ENCODE measurements at regions not wholly inside any gene's neighbourhood (a gene's known extent, or its start where the extent isn't known, plus 50 kb on each side); places are given as distances from the start of the nearest gene placed in this dataset.
"Not testable (repeated sequence)": the region's sequence is repeated elsewhere in the genome, so short reads cannot be mapped to it uniquely, and the experiment has no call there.

DNA sequence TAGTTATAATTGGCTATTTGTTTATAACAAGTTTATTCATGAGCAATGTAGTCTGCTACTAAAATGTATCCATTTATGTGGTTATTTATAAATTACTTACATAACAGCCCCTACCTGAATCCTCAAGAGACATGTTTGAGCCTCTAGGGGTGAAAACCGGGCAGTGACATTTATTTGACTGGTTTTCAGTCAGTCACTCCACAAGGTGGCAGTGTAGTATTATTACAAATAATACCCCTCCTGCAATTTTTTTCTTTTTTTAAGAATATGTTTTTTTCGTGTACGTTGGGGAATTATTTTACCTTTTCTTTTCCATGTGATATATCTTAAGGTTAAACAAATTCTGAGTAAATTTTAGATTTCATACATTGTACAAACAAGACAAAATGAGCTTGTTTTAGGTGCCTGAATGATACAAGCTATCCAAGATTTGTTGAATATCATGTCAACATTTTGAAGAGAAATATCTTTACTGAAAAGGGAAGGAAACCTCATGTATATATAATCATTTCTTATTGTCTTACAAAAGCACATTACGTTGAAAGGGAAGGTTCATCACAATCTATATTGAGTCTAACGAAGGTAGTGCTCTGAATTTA lies 598.7 kb upstream of the TECRL start:
- no peak for DNase-seq (ENCODE audit: low read depth in 4 of 4, low spot score in 3 of 4)

DNA sequence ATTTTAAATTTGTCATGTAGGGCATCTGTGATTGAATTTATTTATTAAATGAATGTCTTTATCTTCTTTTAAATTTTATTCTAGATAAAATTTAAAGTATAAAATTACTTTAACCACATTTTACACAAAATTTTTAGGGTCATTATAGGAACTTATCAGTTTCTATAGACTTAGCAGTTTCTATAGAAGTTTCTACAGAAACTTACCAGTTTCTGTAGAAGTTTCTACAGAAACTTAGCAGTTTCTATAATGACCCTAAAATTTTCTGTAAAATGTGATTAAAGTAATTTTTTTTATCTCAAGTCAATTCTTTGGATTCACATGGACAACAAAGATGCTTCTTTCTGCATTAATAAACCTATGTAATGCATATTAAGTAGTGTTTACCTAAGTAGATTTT lies 565.9 kb upstream of the TECRL start:
- no peak for DNase-seq (ENCODE audit: low read depth in 4 of 4, low spot score in 3 of 4)

DNA sequence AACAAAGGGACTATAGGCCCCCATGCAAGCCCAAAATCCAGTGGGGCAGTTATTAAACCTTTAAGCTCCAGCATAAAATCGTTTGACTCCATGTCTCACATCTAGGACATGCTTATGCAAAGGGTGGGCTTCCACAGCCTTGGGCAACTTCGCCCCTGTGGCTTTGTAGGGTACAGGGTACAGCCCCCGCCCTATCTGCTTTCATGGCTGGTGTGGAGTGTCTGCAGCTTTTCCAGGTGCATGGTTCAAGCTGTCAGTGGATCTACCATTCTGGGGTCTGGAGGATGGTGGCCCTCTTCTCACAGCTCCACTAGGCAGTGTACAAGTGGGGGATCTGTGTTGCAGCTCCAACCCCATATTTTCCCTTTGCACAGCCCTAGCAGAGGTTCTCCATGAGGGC lies 559.8 kb upstream of the TECRL start:
- no peak for DNase-seq (ENCODE audit: low read depth in 4 of 4, low spot score in 3 of 4)

DNA sequence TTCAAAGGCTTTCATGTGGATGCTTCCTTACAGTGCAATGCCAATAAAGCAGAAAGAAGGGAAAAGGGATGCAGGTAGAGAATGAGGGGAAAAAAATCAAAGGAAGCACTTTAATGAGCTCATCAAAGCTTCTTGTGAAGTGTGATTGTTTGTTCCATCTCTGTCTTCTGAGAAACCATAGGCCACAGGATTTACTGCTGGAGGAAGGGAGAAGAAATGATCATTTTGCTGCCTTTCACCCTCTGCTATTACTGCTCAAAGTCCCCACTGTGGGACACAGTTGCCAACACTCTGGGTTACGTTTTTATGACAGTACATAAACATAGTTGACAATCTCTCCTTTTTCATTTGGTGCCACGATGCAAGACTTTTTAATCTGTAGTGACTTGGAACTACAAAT lies 558.0 kb upstream of the TECRL start:
- no peak for DNase-seq (ENCODE audit: low read depth in 4 of 4, low spot score in 3 of 4)

DNA sequence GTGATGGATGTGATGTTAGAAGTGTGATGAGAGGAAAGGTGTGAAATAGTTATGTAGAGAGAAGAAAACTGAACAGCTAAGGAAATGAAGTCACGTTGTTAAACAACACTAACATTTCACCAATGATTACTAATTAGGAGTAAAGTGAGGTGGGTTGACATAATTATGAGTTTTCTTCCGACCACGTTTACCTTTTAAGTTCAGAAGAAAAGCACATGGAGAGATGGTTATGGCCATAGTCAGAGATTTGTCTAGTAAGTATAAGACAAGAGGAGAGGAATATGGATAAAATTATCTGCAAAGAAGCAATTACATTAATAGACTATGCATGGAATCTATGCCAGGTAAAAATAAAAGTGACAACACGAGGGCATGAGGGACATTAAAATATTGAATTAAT lies 551.3 kb upstream of the TECRL start:
- no peak for DNase-seq (ENCODE audit: low read depth in 4 of 4, low spot score in 3 of 4)

DNA sequence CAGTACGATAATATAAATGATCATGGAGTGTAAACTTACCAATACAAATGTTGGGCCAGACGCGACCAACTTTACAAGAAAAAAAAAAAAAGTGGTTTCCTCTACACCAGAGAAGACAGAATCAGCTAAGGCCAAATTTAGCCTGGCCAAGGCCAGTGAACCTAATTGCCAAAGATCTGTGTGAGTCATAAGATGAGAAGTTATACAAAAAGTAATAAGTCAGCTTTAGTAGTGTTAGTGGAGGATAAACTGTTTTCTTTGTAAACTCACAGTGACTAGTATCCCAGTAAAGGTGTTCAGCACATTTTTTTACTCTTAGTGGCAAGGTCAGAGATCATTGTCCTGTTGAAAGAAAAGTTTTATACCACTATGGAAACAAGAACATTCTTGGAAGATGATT lies 531.4 kb upstream of the TECRL start:
- no peak for DNase-seq (ENCODE audit: low read depth in 4 of 4, low spot score in 3 of 4)

DNA sequence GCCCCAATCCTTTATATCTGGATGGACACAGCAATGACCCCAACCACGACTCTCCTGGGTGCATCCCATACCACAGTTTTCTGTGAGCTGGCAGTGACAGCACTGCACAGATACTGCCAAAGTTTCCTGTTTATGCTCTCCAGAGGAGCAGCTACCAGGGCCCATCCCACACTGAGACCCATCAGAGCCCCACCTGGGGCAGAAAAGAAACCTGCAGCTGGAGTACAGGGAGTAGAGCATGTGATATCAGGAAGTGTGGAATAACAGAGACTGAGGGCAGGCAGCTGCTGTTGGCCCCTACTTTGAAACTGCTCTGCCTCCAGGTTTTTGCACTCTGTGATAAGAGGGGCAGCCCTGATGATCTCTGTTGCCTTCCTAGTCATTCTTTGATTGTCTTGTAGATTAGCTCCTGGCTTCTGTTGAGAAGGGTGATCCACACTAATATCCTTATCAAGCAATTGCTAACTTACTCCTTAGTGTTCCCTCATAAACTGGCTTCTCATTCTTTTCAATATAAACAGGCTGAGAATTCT lies 526.3 kb upstream of the TECRL start:
- DNase-seq (ENCODE audit: low read depth in 4 of 4, low spot score in 3 of 4): no peak

DNA sequence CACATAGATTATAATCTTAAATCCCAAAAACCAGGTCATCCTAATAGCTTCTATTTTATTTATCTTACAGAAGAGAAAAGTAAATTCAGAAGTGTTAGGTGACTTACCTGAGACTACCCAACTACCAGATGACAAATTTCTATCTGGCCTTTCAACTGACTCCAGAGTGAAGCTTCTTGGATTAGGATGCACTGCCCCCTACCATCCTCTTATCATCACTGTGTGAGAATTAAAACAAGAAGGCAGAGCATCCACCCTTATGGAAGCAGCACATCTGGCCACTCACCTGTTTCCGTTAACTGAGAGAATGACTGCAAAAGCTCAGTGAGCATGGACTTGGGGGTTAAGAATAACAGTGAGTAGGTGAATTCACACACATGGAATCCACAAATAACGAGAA lies 502.6 kb upstream of the TECRL start:
- no peak for DNase-seq (ENCODE audit: low read depth in 4 of 4, low spot score in 3 of 4)

DNA sequence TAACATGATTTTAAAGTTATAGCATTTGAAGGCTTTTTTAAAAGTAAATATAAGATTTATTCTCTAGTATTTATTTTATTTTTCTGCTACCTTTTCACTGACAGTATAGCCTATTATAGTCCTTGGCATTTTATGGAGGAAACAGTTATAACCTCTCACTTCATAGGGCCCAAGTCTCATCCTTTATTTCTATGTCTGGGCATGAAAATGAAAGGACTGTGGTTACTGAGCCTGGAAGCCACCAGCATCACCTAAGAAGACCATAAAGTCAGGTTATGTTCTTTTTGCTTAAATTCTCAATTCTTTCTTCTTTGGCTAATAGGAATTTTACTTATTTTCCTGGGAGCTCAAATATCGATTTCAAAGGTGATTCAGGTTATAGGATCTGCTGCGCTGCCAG lies 494.7 kb upstream of the TECRL start:
- no peak for DNase-seq (ENCODE audit: low read depth in 4 of 4, low spot score in 3 of 4)

DNA sequence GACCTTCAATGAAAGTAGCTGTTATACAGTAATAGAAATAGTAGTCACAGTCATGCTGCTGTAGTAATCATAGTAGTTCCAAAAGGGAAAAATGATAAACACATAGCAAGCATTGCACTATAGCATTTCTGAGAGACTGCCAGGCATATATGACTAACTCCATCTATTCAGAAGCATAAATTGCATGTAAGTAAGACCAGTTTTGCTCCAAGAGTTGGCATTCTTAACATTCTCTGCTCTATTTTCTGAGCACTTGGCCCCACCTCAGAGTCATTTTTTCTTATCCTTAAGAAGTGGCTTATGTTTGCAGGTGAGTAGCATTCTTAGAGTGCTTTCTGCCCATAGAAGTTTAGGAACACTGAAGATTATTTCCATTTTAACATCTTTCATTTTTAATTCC lies 490.3 kb upstream of the TECRL start:
- no peak for DNase-seq (ENCODE audit: low read depth in 4 of 4, low spot score in 3 of 4)

DNA sequence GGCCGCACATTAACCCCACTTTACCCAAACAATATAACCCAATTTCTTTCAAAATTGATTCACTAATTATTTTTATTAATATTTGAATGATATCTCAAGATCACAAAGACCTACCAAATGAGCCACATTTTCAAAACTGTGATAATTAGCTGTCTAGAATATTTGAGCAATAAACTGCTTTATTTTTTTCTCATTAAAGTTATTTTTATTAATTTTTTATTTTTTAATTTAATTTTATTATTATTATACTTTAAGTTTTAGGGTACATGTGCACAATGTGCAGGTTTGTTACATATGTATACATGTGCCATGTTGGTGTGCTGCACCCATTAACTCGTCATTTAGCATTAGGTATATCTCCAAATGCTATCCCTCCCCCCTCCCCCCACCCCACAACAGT lies 489.8 kb upstream of the TECRL start:
- not testable (repeated sequence) for DNase-seq (ENCODE audit: low read depth in 4 of 4, low spot score in 3 of 4)

DNA sequence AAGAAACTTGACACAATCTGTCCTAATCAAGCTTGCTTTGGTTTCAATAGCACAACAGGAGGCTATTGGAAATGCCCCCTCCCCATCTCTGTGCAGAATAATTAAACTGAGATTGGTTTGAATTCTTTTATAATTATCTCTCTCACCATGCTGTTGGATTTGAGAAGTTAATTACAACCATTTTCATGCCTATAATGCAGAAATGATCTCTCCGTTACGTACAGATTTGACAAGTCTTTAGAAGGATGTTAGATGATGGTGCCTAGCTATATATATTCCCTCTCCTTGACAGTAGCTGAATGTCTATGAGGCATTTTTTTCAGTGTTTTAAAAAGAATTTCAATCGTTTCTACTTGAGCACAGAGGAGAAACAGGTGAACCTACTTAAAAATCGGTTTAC lies 488.4 kb upstream of the TECRL start:
- no peak for DNase-seq (ENCODE audit: low read depth in 4 of 4, low spot score in 3 of 4)

DNA sequence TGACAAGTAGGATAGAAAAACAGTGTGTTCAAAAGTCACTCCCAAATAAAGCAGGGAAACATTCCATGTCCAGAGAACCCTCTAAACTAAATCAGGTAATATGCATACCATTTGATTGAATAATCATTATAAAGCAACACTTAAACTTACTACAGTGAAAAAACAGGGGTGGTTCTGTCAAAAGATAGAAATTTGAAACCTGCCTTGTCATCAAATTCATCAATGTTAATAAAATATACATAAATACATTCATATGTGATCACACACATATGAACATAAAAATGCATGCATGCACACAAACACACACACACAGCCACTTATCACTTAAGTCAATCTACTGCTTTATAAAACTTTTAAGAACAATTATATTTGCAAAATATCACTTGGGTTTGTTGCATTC lies 485.8 kb upstream of the TECRL start:
- no peak for DNase-seq (ENCODE audit: low read depth in 4 of 4, low spot score in 3 of 4)

DNA sequence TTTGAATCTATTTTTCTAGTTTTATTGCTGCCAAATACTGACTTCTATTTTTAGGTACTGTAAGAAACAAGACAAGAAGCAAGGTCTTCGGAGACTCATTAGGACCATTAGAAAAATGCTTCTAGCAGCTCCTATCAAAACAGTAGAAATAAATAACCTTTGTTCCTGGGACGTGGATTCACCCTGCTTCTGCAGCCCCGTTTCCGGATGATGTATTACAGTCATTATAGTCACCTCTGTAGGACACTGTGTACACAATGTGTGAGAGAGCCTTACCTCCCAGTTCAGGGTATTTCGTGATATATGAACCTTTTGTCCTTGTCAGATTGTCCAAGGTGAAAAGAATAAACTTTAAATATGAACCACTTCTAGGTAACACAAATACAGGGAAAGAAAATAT lies 484.0 kb upstream of the TECRL start:
- no peak for DNase-seq (ENCODE audit: low read depth in 4 of 4, low spot score in 3 of 4)

DNA sequence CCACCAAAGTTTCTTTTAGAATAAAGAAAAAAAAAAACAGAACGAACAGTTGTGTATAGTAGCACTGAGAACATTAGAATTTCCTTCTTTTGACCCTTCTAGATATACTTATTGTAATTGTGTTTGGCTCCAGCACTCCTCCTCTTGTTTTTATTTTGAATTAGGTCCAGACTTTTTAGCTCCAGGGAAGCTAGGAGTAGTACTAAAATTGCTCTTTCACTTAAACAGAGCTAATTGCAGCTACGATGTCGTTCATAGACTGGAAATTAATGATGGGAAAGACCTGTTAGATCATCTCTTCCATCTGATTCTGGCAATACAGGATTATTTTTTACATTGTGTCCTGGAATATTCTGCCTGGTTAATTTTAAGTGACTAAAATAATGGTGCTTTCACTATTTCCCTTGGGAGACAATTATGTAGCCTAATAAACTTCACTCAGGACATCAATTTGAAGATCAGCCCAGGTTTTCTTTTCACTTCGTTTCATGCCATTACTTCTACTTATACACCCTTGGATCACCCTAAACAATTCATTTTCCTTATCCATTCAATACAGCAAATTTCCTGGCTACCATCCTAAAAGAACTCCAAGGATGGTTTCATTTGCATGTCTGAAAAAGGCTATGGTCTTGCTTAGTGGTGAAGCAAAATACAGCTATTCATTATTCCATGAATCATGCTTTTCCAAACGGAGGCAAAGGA lies 480.8 kb upstream of the TECRL start:
- DNase-seq (ENCODE audit: low read depth in 4 of 4, low spot score in 3 of 4): no peak

DNA sequence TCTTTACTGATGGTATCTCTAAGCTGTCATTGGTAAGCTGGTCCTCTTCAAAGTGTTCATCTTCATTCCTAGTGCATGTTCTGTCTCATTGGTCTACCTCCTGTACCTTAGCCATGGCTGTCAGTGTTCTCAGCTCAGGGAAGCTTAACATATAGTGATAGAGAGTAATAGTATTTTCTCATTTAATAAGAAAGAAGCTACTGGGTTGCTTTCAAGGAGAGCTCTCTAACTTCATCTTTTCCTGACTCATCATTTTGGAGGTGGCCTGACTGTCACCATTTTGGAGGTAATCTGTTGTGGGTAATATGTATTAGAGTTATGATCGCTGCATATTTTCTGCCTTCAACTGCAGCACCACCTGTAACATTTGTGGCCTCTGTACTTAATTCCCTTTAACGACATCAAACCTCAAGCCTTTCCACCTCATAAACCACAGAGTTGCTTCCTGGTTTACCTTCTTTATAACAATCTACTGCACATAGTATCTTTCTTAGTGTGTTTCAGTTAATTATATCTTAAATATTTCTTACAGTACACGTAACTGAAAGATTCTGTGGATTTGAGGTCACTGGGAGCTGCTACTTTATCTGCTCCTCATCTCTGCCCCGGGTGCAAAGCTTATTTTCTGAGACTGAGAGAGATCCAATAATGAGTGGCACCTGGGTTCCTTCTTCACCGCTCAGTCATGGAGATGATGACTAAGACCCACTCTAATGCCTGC lies 474.0 kb upstream of the TECRL start:
- peak in 2 of 4 donors; percentile 1 to 2 for DNase-seq (ENCODE audit: low read depth in 4 of 4, low spot score in 3 of 4)

DNA sequence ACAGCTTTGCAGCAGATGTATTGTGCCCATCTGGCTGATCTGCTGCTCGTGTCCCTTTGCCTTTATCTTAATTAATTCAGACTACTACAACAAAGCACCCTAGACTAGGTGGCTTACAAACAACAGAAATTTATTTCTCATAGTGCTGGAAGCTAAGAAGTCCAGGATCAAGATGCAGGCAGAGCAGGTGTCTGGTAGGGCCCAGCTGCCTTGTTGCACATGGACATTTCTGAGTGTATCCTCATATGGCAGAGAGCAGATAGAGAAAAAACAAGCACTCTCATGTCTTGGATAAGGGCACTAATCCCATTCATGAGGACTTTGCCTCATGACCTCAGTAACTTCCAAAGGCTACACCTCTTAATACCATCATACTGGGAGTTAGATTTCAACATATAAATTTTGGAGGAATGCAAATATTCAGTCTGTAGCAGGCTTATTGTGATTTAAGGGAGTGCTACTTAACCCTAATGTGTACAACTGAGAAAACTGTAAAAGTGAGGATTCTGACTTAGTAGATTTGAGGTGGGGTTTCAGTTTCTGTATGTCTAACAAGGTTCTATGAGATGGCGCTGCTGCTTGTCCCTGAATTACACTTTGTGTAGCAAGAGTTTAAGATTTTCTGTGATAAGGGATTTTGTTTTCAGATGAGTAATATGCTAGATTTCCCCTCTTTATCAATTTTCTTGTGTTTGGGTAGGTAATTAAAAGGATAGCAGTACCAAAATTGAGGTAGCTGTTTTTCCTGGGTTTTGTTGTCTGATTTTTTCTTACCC lies 473.2 kb upstream of the TECRL start:
- DNase-seq (ENCODE audit: low read depth in 4 of 4, low spot score in 3 of 4): no peak

DNA sequence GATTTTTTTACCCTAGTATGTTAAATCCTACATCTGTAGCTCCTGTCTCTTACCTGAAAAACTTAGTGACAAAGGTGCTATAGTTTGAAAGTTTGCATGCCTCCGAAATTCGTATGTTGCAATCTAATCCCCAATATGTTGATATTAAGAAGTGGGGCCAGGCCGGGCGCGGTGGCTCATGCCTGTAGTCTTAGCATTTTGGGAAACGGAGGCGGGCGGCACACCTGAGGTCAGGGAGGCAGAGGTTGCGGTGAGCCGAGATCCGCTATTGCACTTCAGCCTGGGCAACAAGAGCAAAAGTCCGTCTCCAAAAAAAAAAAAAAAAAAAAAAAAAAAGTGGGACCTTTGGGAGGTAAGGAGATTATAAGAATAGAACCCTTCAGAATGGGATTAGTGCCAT lies 471.3 kb upstream of the TECRL start:
- DNase-seq (ENCODE audit: low read depth in 4 of 4, low spot score in 3 of 4): no peak

DNA sequence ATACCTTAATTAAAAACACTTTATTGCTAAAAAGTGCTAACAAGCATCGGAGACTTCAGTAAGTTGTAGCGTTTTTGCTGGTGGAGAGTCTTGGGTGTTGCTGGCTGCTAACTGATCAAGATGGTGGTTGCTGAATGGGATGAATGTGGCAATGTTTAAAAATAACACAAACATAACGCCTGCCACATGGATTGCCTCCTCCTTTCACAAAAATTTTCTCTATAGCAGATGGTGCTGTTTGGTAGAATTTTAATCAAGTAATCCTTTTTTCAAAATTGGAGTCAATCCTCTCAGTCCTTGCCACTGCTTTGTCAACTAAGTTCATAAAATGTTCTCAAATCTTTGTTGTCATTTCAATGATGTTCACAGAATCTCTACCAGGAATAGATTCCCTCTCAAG lies 466.8 kb upstream of the TECRL start:
- DNase-seq (ENCODE audit: low read depth in 4 of 4, low spot score in 3 of 4): no peak

DNA sequence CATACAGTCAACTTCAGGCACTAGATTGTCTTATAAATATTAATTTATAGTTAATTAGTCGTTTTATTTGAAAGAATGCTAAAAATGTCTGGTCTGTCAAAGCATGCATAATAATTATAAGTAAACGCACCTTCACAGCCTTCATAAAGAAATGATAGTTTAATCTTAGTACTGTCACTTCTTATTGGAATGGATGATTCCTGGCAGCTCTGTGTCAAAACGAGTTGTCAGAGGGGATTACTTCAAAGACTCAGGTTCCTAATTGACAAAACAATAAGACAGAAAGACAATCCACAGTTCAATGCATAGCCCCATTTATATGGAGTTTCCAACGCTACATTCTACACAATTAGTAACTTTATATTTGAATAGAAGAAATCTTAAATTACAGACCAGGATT lies 461.3 kb upstream of the TECRL start:
- no peak for DNase-seq (ENCODE audit: low read depth in 4 of 4, low spot score in 3 of 4)

DNA sequence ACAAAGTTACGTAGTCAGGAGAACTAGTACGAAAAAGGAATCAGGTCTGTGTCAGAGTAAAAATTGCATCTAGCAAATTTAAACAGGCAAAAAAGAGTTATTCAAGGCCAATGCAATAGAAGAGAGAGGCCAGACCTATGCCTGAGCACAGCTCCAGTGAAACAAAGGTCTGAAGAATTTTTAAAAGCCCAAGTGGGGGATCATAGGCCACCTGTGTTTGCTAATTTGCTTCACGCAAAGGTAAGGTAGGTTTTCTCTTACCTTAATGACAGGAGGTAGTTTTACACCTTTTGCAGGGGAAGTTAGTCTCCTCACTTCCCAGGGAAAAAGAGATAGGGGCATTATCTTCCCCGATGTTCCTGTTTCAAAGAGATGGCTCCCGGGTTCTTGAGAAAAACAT lies 448.6 kb upstream of the TECRL start:
- no peak for DNase-seq (ENCODE audit: low read depth in 4 of 4, low spot score in 3 of 4)

All from left renal pelvis (tissue), 4 donors.